GM23338 (cell line): ENCODE measurements at regions not wholly inside any gene's neighbourhood (a gene's known extent, or its start where the extent isn't known, plus 50 kb on each side); places are given as distances from the start of the nearest gene placed in this dataset.

Experiments used
- ATAC-seq: fragments of 200-7000 bp; cut with Tn5 transposase; 3 replicates; pipeline ENCODE4 v1.9.1; 2020
- DNase-seq: peaks from one replicate; pipeline ENCODE4 v3.0.0-alpha.2; 2015; ENCODE audit warnings: low spot score
- H2AFZ ChIP-seq: fragments of 200-600 bp; sonication (generic); 2 replicates; pipeline ENCODE4 v1.8.0; 2016; ENCODE audit warnings: antibody characterized with exemption, mild to moderate bottlenecking, moderate library complexity
- H3F3A ChIP-seq: fragments of 200-600 bp; sonication (generic); replicated peaks from 2 replicates; pipeline ENCODE4 v1.8.0; 2017; ENCODE audit warnings: antibody characterized with exemption, mixed run types, low read depth
- H3K27ac ChIP-seq: fragments of 200-600 bp; sonication (generic); 2 replicates; pipeline ENCODE4 v1.6.1; 2016; ENCODE audit warnings: low read depth
- H3K27me3 ChIP-seq: fragments of 200-600 bp; sonication (generic); 2 replicates; pipeline ENCODE4 v1.8.0; 2016; ENCODE audit warnings: mild to moderate bottlenecking, mixed run types, moderate library complexity; ENCODE audit not compliant: insufficient read depth
- H3K36me3 ChIP-seq: fragments of 200-600 bp; sonication (generic); 2 replicates; pipeline ENCODE4 v1.8.0; 2016; ENCODE audit warnings: mild to moderate bottlenecking; ENCODE audit not compliant: insufficient read depth
- H3K4me1 ChIP-seq: fragments of 200-600 bp; sonication (generic); 2 replicates; pipeline ENCODE4 v1.8.0; 2016; ENCODE audit warnings: mild to moderate bottlenecking, moderate library complexity; ENCODE audit not compliant: insufficient read depth
- H3K4me2 ChIP-seq: fragments of 200-600 bp; sonication (generic); 2 replicates; pipeline ENCODE4 v1.7.1; 2017; ENCODE audit warnings: mixed run types
- H3K4me3 ChIP-seq: fragments of 200-600 bp; sonication (generic); 2 replicates; pipeline ENCODE4 v1.6.1; 2016; ENCODE audit warnings: mixed run types
- H3K79me2 ChIP-seq: fragments of 200-600 bp; sonication (generic); replicated peaks from 2 replicates; pipeline ENCODE4 v1.8.0; 2017; ENCODE audit warnings: mild to moderate bottlenecking; ENCODE audit not compliant: insufficient read depth
- H3K9me2 ChIP-seq: fragments of 200-600 bp; sonication (generic); 2 replicates; pipeline ENCODE4 v1.8.0; 2017; ENCODE audit not compliant: insufficient read depth
- H4K20me1 ChIP-seq: fragments of 200-600 bp; sonication (generic); replicated peaks from 2 replicates; pipeline ENCODE4 v1.8.0; 2017; ENCODE audit warnings: mild to moderate bottlenecking; ENCODE audit not compliant: insufficient read depth
- H3K27ac Mint-ChIP-seq: 2 replicates; pipeline ENCODE4 v1.8.0; 2020; ENCODE audit warnings: inconsistent platforms, mild to moderate bottlenecking, moderate library complexity, mixed read lengths
- H3K27me3 Mint-ChIP-seq: 3 replicates; pipeline ENCODE4 v1.8.0; 2022; ENCODE audit warnings: low read depth, mild to moderate bottlenecking, moderate library complexity, mixed read lengths, inconsistent platforms; ENCODE audit not compliant: insufficient read depth, poor library complexity
- H3K36me3 Mint-ChIP-seq: 3 replicates; pipeline ENCODE4 v1.8.0; 2021; ENCODE audit warnings: low read depth, mild to moderate bottlenecking, inconsistent platforms, moderate library complexity, mixed read lengths
- H3K4me1 Mint-ChIP-seq: 3 replicates; pipeline ENCODE4 v1.8.0; 2020; ENCODE audit warnings: mild to moderate bottlenecking, inconsistent platforms, mixed read lengths
- H3K4me3 Mint-ChIP-seq: 3 replicates; pipeline ENCODE4 v1.8.0; 2021; ENCODE audit warnings: moderate library complexity, mild to moderate bottlenecking, inconsistent platforms, mixed read lengths
- H3K9me3 Mint-ChIP-seq: 3 replicates; pipeline ENCODE4 v1.8.0; 2020; ENCODE audit warnings: moderate library complexity, mild to moderate bottlenecking, inconsistent platforms, mixed read lengths
- CTCF ChIP-seq, 2 experiments: fragments of 200-600 bp in 1 of 2; sonication (generic) in 1 of 2; conservative IDR thresholded peaks; 2 replicates each; pipeline versions ENCODE4 v1.5.1 to v1.6.1; 2016 to 2017; ENCODE audit warnings: antibody characterized with exemption in 2 of 2, low read depth in 2 of 2, mild to moderate bottlenecking in 2 of 2, moderate library complexity in 1 of 2
- EZH2 ChIP-seq: fragments of 200-600 bp; sonication (generic); IDR thresholded peaks from one replicate; pipeline ENCODE4 v1.8.0; 2017; ENCODE audit warnings: antibody characterized with exemption, mild to moderate bottlenecking, low read depth; ENCODE audit not compliant: unreplicated experiment
- EZH2phosphoT487 ChIP-seq: fragments of 200-600 bp; sonication (generic); IDR thresholded peaks from one replicate; pipeline ENCODE4 v1.8.1; 2018; ENCODE audit warnings: antibody characterized with exemption; ENCODE audit not compliant: unreplicated experiment
- JUNB ChIP-seq: IDR thresholded peaks from one replicate; pipeline ENCODE4 v1.6.1; 2016; ENCODE audit warnings: antibody characterized with exemption; ENCODE audit not compliant: unreplicated experiment
- NANOG ChIP-seq: IDR thresholded peaks from 2 replicates; pipeline ENCODE4 v1.6.1; 2016; ENCODE audit warnings: antibody characterized with exemption, borderline replicate concordance
- POLR2AphosphoS5 ChIP-seq: IDR thresholded peaks from 2 replicates; pipeline ENCODE4 v1.6.1; 2016; ENCODE audit warnings: antibody characterized with exemption, low read depth
- REST ChIP-seq: IDR thresholded peaks from one replicate; pipeline ENCODE4 v1.6.1; 2018; ENCODE audit warnings: antibody characterized with exemption; ENCODE audit not compliant: unreplicated experiment
- STAT1 ChIP-seq: IDR thresholded peaks from one replicate; pipeline ENCODE4 v1.6.1; 2016; ENCODE audit warnings: antibody characterized with exemption; ENCODE audit not compliant: unreplicated experiment
- ZNF114 ChIP-seq: fragments of 250-450 bp; sonication (Bioruptor Pico); IDR thresholded peaks from 2 replicates; pipeline ENCODE4 v1.5.0; 2020; ENCODE audit warnings: mild to moderate bottlenecking, moderate library complexity
- ZNF331 ChIP-seq: fragments of 250-450 bp; sonication (Bioruptor Pico); IDR thresholded peaks from 2 replicates; pipeline ENCODE4 v1.5.0; 2020; ENCODE audit warnings: low read depth, mild to moderate bottlenecking, moderate library complexity

- TF ChIP-seq CTCF (conservative IDR thresholded peaks at IDR 0.05; ENCODE audit: low read depth in 2 of 2) (no peak), JUNB (no peak), NANOG (no peak), EZH2phosphoT487 (no peak)
These were observed 484.1 kb upstream of the NFIA start (continued) for GRCh38 chr1:60598041-60598910.

- peaks cover 3% of the 10 kb centered on the region; the same call in 2 of the 3 replicates for H3K9me3 Mint-ChIP-seq
- no peaks in the 10 kb centered on the region; the same call in 2 of the 3 replicates for H3K4me1 Mint-ChIP-seq
- DNase-seq (no peak), ATAC-seq (no peak)
- Histone ChIP-seq H3K4me2 (no peak overlapping the region), H2AFZ (no peak overlapping the region), H4K20me1 (no peaks in the 10 kb centered on the region), H3K9me2 (0 out of 2 replicates have a peak, but pooled peaks cover 3% of the 10 kb centered on the region), H3K27ac (no peak overlapping the region), H3K36me3 (no peaks in the 10 kb centered on the region), H3K4me3 (no peak overlapping the region), H3K27me3 (no peaks in the 10 kb centered on the region), H3K4me1 (no peaks in the 10 kb centered on the region), H3K79me2 (no peaks in the 10 kb centered on the region), H3F3A (no peaks in the 10 kb centered on the region)
- peaks cover 8% of the 10 kb centered on the region; the same call in 1 of the 3 replicates for H3K36me3 Mint-ChIP-seq
- H3K27ac Mint-ChIP-seq: no peak overlapping the region
- no peaks in the 10 kb centered on the region for H3K27me3 Mint-ChIP-seq
- H3K4me3 Mint-ChIP-seq: no peak overlapping the region
- no peak for TF ChIP-seq ZNF114 (CRISPR knock-in tag)
- no peak for TF ChIP-seq POLR2AphosphoS5
- TF ChIP-seq NANOG: no peak
- no peak for TF ChIP-seq REST
- no peak for TF ChIP-seq ZNF331
- TF ChIP-seq STAT1: no peak
- no peak for TF ChIP-seq CTCF (conservative IDR thresholded peaks at IDR 0.05; ENCODE audit: low read depth in 2 of 2)
- TF ChIP-seq EZH2: no peak
- no peak for TF ChIP-seq JUNB
- no peak for TF ChIP-seq EZH2phosphoT487
These were observed 485.3 kb upstream of the NFIA start for GRCh38 chr1:60596791-60597750.
